Panc1 (cell line): ENCODE measurements at regions not wholly inside any gene's neighbourhood (a gene's known extent, or its start where the extent isn't known, plus 50 kb on each side); places are given as distances from the start of the nearest gene placed in this dataset.

Source experiments
- ATAC-seq: fragments of 200-7000 bp; cut with Tn5 transposase; 2 replicates; pipeline ENCODE4 v1.9.1; 2020; ENCODE audit warnings: mild to moderate bottlenecking, moderate library complexity
- BruUV-seq: library from RNA; stranded (reverse); fragments of 400-500 nt; replicated peaks from 2 replicates; lab custom pipeline; 2021; lab: Mats Ljungman, UMichigan
- CTCF ChIA-PET: fragments of 300-600 bp; sonication (Branson Sonifier 250); formaldehyde crosslinking; loops from one replicate; lab custom pipeline; 2022; ENCODE audit warnings: antibody characterized with exemption; lab: Charles Lee
- POLR2A ChIA-PET: fragments of 300-600 bp; sonication (Branson Sonifier 250); formaldehyde crosslinking; loops from one replicate; lab custom pipeline; 2022; ENCODE audit warnings: antibody characterized with exemption; lab: Charles Lee
- DNase-seq: peaks from one replicate; pipeline ENCODE4 v3.0.0-alpha.2; 2010; ENCODE audit warnings: low read depth, low spot score
- H3K27ac ChIP-seq: 2 replicates; pipeline ENCODE4 v1.5.1; 2011; ENCODE audit warnings: mild to moderate bottlenecking, low read length, inconsistent platforms
- H3K27me3 ChIP-seq: fragments of 200-500 bp; sonication (Bioruptor generic); 2 replicates; pipeline ENCODE4 v1.6.0; 2014; ENCODE audit warnings: low read length, inconsistent platforms; ENCODE audit not compliant: control insufficient read depth, insufficient read depth
- H3K36me3 ChIP-seq: fragments of 200-500 bp; sonication (Bioruptor generic); 2 replicates; pipeline ENCODE4 v1.5.1; 2014; ENCODE audit warnings: inconsistent platforms, mild to moderate bottlenecking, low read length, moderate library complexity; ENCODE audit not compliant: control insufficient read depth, insufficient read depth
- H3K4me1 ChIP-seq: 2 replicates; pipeline ENCODE4 v1.5.1; 2011; ENCODE audit warnings: inconsistent platforms, mild to moderate bottlenecking, low read length, moderate library complexity; ENCODE audit not compliant: control insufficient read depth, insufficient read depth
- H3K4me3 ChIP-seq, 2 experiments: 2 replicates each; pipeline ENCODE4 v1.5.1; 2011 to 2012; ENCODE audit warnings: low read depth in 2 of 2, low read length in 2 of 2, mild to moderate bottlenecking in 2 of 2, inconsistent platforms in 1 of 2, moderate library complexity in 1 of 2
- H3K9me3 ChIP-seq: fragments of 200-500 bp; sonication (Bioruptor generic); 2 replicates; pipeline ENCODE4 v1.5.1; 2014; ENCODE audit warnings: low read depth, mild to moderate bottlenecking, inconsistent platforms, low read length, moderate library complexity; ENCODE audit not compliant: control insufficient read depth, insufficient read depth
- CTCF ChIP-seq: fragments of 450-650 bp; IDR thresholded peaks from 2 replicates; pipeline ENCODE4 v1.5.1; 2017; ENCODE audit warnings: mild to moderate bottlenecking
- POLR2AphosphoS5 ChIP-seq: IDR thresholded peaks from 2 replicates; pipeline ENCODE4 v1.6.1; 2012; ENCODE audit warnings: mild to moderate bottlenecking, low read depth, low read length, moderate library complexity
- REST ChIP-seq, 2 experiments: IDR thresholded peaks; 2 replicates each; pipeline ENCODE4 v1.6.1; 2011 to 2012; ENCODE audit warnings: low read depth in 2 of 2, control low read depth in 1 of 2, low read length in 1 of 2, mild to moderate bottlenecking in 1 of 2, moderate library complexity in 1 of 2; ENCODE audit not compliant: insufficient read depth in 1 of 2
- SIN3A ChIP-seq: IDR thresholded peaks from 2 replicates; pipeline ENCODE4 v1.6.1; 2012; ENCODE audit warnings: low read depth, mild to moderate bottlenecking, low read length, moderate library complexity, borderline replicate concordance; ENCODE audit not compliant: insufficient read depth
- TCF7L2 ChIP-seq: IDR thresholded peaks from 2 replicates; pipeline ENCODE4 v1.6.1; 2011; ENCODE audit warnings: mild to moderate bottlenecking, low read depth, low read length, inconsistent platforms
- in situ Hi-C: cut with HindIII; loops from 2 replicates; pipeline ENCODE4 v1.10.0; 2016; ENCODE audit warnings: low sequenced_read_pairs, low pct_unique_long_range_greater_than_20kb
- intact Hi-C: fragments of 100-400 bp; cut with micrococcal nuclease; formaldehyde crosslinking; loops from one replicate; pipeline ENCODE4 v1.10.0; 2022; ENCODE audit not compliant: unreplicated experiment

GRCh38 chr6:54694928-54695532, 151.5 kb upstream of the FAM83B start:
- ChIA-PET CTCF (no interaction called here), POLR2A (no interaction called here)
- ATAC-seq = no peak
- intact Hi-C loops (no loop called here), in situ Hi-C loops (no loop called here)
- Histone ChIP-seq H3K27me3 (no peaks in the 10 kb centered on the region), H3K4me1 (no peaks in the 10 kb centered on the region), H3K36me3 (no peaks in the 10 kb centered on the region), H3K4me3 (no peak overlapping the region), H3K9me3 (no peaks in the 10 kb centered on the region), H3K27ac (no peak overlapping the region)
- no peak for TF ChIP-seq TCF7L2
- TF ChIP-seq SIN3A = no peak
- no peak for TF ChIP-seq POLR2AphosphoS5
- no peak for TF ChIP-seq CTCF
- no peak for TF ChIP-seq REST (IDR thresholded peaks at IDR 0.05; ENCODE audit: insufficient read depth in 1 of 2, low read depth in 2 of 2, low read length in 1 of 2)
- BruUV-seq = no TSS peak
- no peak for DNase-seq

GRCh38 chr6:54695815-54696214, 150.8 kb upstream of the FAM83B start:
- intact Hi-C loops (no loop called here), in situ Hi-C loops (no loop called here)
- no TSS peak for BruUV-seq
- no peaks in the 10 kb centered on the region for H3K36me3 ChIP-seq
- H3K27me3 ChIP-seq = no peaks in the 10 kb centered on the region
- no peak overlapping the region for H3K27ac ChIP-seq
- TF ChIP-seq TCF7L2 (no peak), POLR2AphosphoS5 (no peak), SIN3A (no peak), REST (IDR thresholded peaks at IDR 0.05; ENCODE audit: insufficient read depth in 1 of 2, low read depth in 2 of 2, low read length in 1 of 2) (no peak), CTCF (no peak)
- POLR2A ChIA-PET = no interaction called here
- H3K4me1 ChIP-seq = no peaks in the 10 kb centered on the region
- no peak overlapping the region for H3K4me3 ChIP-seq
- DNase-seq (no peak), ATAC-seq (no peak)
- CTCF ChIA-PET = no interaction called here
- no peaks in the 10 kb centered on the region for H3K9me3 ChIP-seq
